HG03439 (cell line): ENCODE measurements at regions not wholly inside any gene's neighbourhood (a gene's known extent, or its start where the extent isn't known, plus 50 kb on each side); places are given as distances from the start of the nearest gene placed in this dataset.
A peak's percentile ranks its signal among the peaks of the same experiment; 100 is the strongest.
"Not testable (repeated sequence)": the region's sequence is repeated elsewhere in the genome, so short reads cannot be mapped to it uniquely, and the experiment has no call there.

Experiments used
- ATAC-seq: cut with Tn5 transposase; IDR thresholded peaks from one replicate; pipeline ENCODE4 v1.9.1; 2021; ENCODE audit warnings: mild to moderate bottlenecking, moderate library complexity; ENCODE audit not compliant: unreplicated experiment

GRCh38 chr7:20083781-20084180 is 133.4 kb downstream of the MACC1 start:
- ATAC-seq: no peak

GRCh38 chr7:20079080-20079479 is 138.1 kb downstream of the MACC1 start:
- no peak for ATAC-seq

GRCh38 chr7:20076835-20077234 is 140.3 kb downstream of the MACC1 start:
- ATAC-seq: no peak

GRCh38 chr7:20075992-20076820 is 141.0 kb downstream of the MACC1 start:
- no peak for ATAC-seq

- ATAC-seq: no peak
These were observed 141.7 kb downstream of the MACC1 start for GRCh38 chr7:20075440-20075839.

GRCh38 chr7:20068004-20068403 is 149.2 kb downstream of the MACC1 start:
- not testable (repeated sequence) for ATAC-seq

GRCh38 chr7:20064974-20065862 is 152.0 kb downstream of the MACC1 start:
- ATAC-seq: peak; percentile 100

- no peak for ATAC-seq
These were observed 152.8 kb downstream of the MACC1 start for GRCh38 chr7:20064181-20064970.

- no peak for ATAC-seq
These were observed 153.5 kb downstream of the MACC1 start for GRCh38 chr7:20063644-20064043.

GRCh38 chr7:20062932-20063331 is 154.3 kb downstream of the MACC1 start:
- no peak for ATAC-seq

- ATAC-seq: no peak
These were observed 163.7 kb downstream of the MACC1 start for GRCh38 chr7:20053334-20054104.

GRCh38 chr7:20050241-20050966 is 166.8 kb downstream of the MACC1 start:
- ATAC-seq: no peak

- no peak for ATAC-seq
These were observed 178.5 kb downstream of the MACC1 start for GRCh38 chr7:20038676-20039075.

- ATAC-seq: no peak
These were observed 181.8 kb downstream of the MACC1 start for GRCh38 chr7:20035279-20035875.

GRCh38 chr7:20033621-20034400 is 183.4 kb downstream of the MACC1 start:
- no peak for ATAC-seq

GRCh38 chr7:20032741-20033140 is 184.4 kb downstream of the MACC1 start:
- ATAC-seq: no peak

- peak; percentile 44 for ATAC-seq
These were observed 186.2 kb downstream of the MACC1 start for GRCh38 chr7:20030915-20031362.

- peak; percentile 91 for ATAC-seq
These were observed 186.8 kb downstream of the MACC1 start for GRCh38 chr7:20030417-20030816.
